ENCODE measurements at regions not wholly inside any gene's neighbourhood (a gene's known extent, or its start where the extent isn't known, plus 50 kb on each side); places are given as distances from the start of the nearest gene placed in this dataset.
A peak's percentile ranks its signal among the peaks of the same experiment; 100 is the strongest.

DNA sequence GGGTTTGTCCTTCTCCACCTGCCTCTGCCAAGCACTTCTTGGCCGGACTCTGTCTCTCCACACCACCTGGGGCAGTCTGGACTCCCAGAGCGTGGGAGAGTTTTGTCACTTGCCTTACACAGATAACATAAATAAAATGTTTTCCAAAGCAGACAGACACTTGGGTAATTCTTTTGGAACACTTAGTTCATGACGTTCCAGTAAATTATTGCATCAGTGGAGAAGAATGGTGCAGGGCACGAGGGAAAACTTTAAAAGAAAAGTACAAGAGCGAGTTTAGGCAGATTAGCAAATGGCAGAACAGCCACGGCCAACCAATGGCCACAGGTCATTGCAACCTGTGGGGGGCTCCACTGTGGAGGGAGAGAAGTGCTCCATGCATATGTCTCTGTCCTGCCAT lies 170.6 kb upstream of the GRB10 start:
- Histone ChIP-seq H3K9ac (ENCODE audit: low read length) (no peak overlapping the region), H3K4me3 (ENCODE audit: low read length) (peak overlapping the region; percentile 2), H3K27me3 (replicated peaks; ENCODE audit: control insufficient read depth, insufficient read depth, low read length) (no peaks in the 10 kb centered on the region), H3K9me3 (ENCODE audit: control insufficient read depth, low read length) (peaks cover 11% of the 10 kb centered on the region), H3K36me3 (ENCODE audit: control insufficient read depth, insufficient read depth, low read length, severe bottlenecking) (no peaks in the 10 kb centered on the region), H3K4me1 (ENCODE audit: control insufficient read depth, insufficient read depth, low read length) (peaks cover 31% of the 10 kb centered on the region)
- DNase-seq (ENCODE audit: low read depth) = peak; percentile 25

DNA sequence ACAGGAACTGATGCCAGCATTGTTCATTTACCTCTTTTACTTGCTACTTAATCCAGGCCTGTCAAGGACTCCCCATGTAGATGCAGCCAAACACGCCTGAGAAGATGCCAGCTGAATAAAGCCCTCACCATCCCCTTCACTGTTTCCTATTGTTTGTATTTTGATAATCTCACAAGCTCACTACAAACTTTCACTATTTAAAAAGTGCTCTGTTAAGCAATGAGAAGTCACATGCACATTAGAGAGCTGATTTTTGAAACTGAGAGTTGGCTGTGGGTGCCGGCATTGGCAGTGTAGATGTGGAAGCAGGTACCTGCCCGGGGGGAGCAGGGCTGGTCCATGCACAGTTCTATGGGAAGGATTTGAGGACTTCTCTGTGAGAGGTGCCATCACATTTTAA lies 169.8 kb upstream of the GRB10 start:
- Histone ChIP-seq H3K4me1 (ENCODE audit: control insufficient read depth, insufficient read depth, low read length) (peaks cover 31% of the 10 kb centered on the region), H3K36me3 (ENCODE audit: control insufficient read depth, insufficient read depth, low read length, severe bottlenecking) (no peaks in the 10 kb centered on the region), H3K9me3 (ENCODE audit: control insufficient read depth, low read length) (peaks cover 11% of the 10 kb centered on the region), H3K9ac (ENCODE audit: low read length) (no peak overlapping the region), H3K4me3 (ENCODE audit: low read length) (no peak overlapping the region), H3K27me3 (replicated peaks; ENCODE audit: control insufficient read depth, insufficient read depth, low read length) (no peaks in the 10 kb centered on the region)
- DNase-seq (ENCODE audit: low read depth) = no peak

DNA sequence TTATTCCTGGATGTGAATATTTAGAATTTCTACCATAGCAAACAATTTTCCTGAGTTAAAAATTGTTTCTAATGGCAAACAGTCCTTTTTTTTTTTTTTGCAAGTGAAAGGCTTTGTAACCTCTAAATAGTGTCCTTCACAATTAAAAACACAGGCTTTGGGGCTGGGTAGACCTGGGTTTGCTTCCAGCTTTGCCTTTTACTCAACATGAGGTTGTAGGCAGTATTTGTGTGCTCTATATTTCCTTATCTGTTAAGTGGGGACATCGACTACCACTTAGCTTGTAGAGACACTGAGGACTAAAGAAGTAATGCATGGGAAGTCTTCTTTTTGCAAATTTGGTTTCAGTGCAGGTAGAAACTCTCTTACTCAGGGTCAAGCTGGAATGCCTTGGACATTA lies 169.4 kb upstream of the GRB10 start:
- DNase-seq (ENCODE audit: low read depth) = no peak
- H3K9me3 ChIP-seq (ENCODE audit: control insufficient read depth, low read length) = peaks cover 11% of the 10 kb centered on the region
- H3K4me3 ChIP-seq (ENCODE audit: low read length) = no peak overlapping the region
- no peak overlapping the region for H3K9ac ChIP-seq (ENCODE audit: low read length)
- H3K4me1 ChIP-seq (ENCODE audit: control insufficient read depth, insufficient read depth, low read length) = peaks cover 31% of the 10 kb centered on the region
- no peaks in the 10 kb centered on the region for H3K36me3 ChIP-seq (ENCODE audit: control insufficient read depth, insufficient read depth, low read length, severe bottlenecking)
- no peaks in the 10 kb centered on the region for H3K27me3 ChIP-seq (replicated peaks; ENCODE audit: control insufficient read depth, insufficient read depth, low read length)

DNA sequence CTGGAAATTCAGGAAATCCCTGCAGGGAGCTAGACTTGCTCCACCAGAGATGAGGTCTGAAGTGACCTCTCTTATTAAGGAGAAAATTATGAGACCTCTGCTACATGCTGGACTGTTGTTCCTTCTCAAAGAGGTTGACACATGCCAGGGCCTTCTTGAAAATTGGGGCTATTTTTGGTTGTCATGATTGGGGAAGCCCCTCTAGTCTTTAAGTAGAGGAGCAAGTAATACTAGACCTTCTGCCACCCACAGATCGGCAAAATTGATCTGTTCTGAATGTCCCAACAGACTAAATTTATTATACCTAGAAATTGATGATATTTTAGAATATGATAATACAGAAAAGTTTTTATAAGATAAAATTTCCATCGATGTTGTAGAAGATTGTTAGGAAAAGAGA lies 160.8 kb upstream of the GRB10 start:
- no peaks in the 10 kb centered on the region for H3K36me3 ChIP-seq (ENCODE audit: control insufficient read depth, insufficient read depth, low read length, severe bottlenecking)
- H3K4me3 ChIP-seq (ENCODE audit: low read length) = no peak overlapping the region
- no peak overlapping the region for H3K9ac ChIP-seq (ENCODE audit: low read length)

DNA sequence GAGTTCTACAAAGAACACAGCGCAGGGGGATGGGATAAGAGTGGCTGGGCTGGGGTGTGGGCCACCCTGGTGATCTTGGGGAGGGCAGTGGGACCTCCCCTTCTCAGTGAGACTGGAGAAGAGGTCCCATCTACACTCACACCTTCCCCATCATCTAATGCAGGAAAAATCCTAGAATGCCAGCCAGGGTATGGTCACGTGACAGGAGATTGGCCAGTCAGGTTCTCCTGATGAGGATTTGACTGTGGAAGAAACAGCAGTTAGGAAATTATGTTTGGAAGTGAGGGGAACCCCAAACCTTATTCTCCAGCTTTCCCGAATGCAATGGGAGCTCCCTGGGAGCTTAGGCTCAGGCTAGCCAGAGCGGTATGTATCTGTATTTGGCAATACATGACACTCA lies 158.8 kb upstream of the GRB10 start:
- Histone ChIP-seq H3K36me3 (ENCODE audit: control insufficient read depth, insufficient read depth, low read length, severe bottlenecking) (no peaks in the 10 kb centered on the region), H3K9ac (ENCODE audit: low read length) (no peak overlapping the region), H3K27me3 (replicated peaks; ENCODE audit: control insufficient read depth, insufficient read depth, low read length) (peaks cover 6% of the 10 kb centered on the region), H3K4me1 (ENCODE audit: control insufficient read depth, insufficient read depth, low read length) (no peaks in the 10 kb centered on the region), H3K4me3 (ENCODE audit: low read length) (no peak overlapping the region), H3K9me3 (ENCODE audit: control insufficient read depth, low read length) (peaks cover 4% of the 10 kb centered on the region)
- DNase-seq (ENCODE audit: low read depth) = no peak

More for the DNA sequence above, 160.8 kb upstream of the GRB10 start:
- no peak for DNase-seq (ENCODE audit: low read depth)
- Histone ChIP-seq H3K4me1 (ENCODE audit: control insufficient read depth, insufficient read depth, low read length) (no peaks in the 10 kb centered on the region), H3K9me3 (ENCODE audit: control insufficient read depth, low read length) (peaks cover 4% of the 10 kb centered on the region), H3K27me3 (replicated peaks; ENCODE audit: control insufficient read depth, insufficient read depth, low read length) (no peaks in the 10 kb centered on the region)

DNA sequence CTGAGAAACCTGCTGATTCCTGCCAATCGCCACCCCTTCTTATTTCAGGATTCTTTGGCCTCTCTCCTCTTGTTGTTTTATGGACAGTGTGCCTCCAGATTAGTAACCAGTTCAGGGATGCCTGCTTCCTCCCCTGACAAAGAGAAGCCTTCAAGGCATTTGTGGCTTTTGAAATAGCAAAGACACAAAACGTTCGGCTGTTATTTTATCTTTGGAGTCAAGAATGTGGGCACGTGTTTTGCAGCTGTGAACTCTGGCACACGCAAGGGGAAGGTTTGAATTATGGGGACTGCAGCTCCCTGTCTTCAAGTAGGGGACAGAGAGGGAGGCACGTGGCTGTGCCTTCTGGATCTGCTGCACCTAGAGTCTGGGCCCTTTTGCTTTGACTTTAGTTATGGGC lies 157.9 kb upstream of the GRB10 start:
- Histone ChIP-seq H3K27me3 (replicated peaks; ENCODE audit: control insufficient read depth, insufficient read depth, low read length) (peaks cover 6% of the 10 kb centered on the region), H3K36me3 (ENCODE audit: control insufficient read depth, insufficient read depth, low read length, severe bottlenecking) (no peaks in the 10 kb centered on the region), H3K4me3 (ENCODE audit: low read length) (no peak overlapping the region), H3K4me1 (ENCODE audit: control insufficient read depth, insufficient read depth, low read length) (no peaks in the 10 kb centered on the region), H3K9me3 (ENCODE audit: control insufficient read depth, low read length) (no peaks in the 10 kb centered on the region), H3K9ac (ENCODE audit: low read length) (no peak overlapping the region)
- peak; percentile 56 for DNase-seq (ENCODE audit: low read depth)

DNA sequence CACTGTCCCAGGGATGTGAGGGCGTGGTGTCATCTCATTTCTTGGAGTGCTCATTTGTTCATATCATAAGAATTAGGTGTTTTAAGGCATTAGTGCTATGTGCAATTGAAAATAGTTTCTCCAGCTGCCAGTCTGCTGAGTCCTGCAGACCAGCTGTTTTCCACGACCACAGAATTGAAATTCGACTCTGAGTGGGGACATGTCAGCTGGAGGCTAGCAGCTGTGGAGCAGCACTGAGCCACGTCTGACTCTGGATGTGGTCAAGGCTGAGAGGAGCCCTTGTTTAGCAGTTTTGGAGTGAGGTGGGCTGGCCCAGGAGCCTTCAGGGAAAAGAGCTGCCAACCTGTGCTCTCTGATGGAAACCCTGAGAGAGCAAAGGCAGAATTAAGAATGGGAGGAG lies 156.3 kb upstream of the GRB10 start:
- peak; percentile 70 for DNase-seq (ENCODE audit: low read depth)
- Histone ChIP-seq H3K9me3 (ENCODE audit: control insufficient read depth, low read length) (no peaks in the 10 kb centered on the region), H3K27me3 (replicated peaks; ENCODE audit: control insufficient read depth, insufficient read depth, low read length) (peaks cover 6% of the 10 kb centered on the region), H3K9ac (ENCODE audit: low read length) (no peak overlapping the region), H3K36me3 (ENCODE audit: control insufficient read depth, insufficient read depth, low read length, severe bottlenecking) (no peaks in the 10 kb centered on the region), H3K4me3 (ENCODE audit: low read length) (no peak overlapping the region), H3K4me1 (ENCODE audit: control insufficient read depth, insufficient read depth, low read length) (no peaks in the 10 kb centered on the region)

DNA sequence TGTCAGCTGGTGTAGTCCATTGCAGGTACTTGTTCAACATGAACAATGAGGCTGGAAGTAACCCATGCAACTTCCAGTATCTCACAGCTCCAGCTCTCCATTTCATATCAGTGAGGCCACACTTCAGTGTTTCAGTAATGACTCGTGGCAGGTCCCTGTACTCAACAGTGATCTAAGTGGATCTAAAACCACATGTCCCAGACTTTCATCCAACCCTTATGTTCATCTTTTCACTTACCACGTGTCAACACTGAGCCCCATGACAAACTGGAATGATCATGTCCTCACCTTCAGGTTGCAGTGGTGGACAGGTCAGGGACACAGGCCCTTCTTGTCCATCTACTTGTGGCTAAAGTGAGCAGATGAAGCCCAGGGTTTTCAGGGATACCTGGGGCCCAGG lies 155.0 kb upstream of the GRB10 start:
- Histone ChIP-seq H3K4me3 (ENCODE audit: low read length) (no peak overlapping the region), H3K4me1 (ENCODE audit: control insufficient read depth, insufficient read depth, low read length) (no peaks in the 10 kb centered on the region), H3K27me3 (replicated peaks; ENCODE audit: control insufficient read depth, insufficient read depth, low read length) (peaks cover 6% of the 10 kb centered on the region), H3K9ac (ENCODE audit: low read length) (no peak overlapping the region), H3K9me3 (ENCODE audit: control insufficient read depth, low read length) (peaks cover 8% of the 10 kb centered on the region), H3K36me3 (ENCODE audit: control insufficient read depth, insufficient read depth, low read length, severe bottlenecking) (no peaks in the 10 kb centered on the region)
- no peak for DNase-seq (ENCODE audit: low read depth)

DNA sequence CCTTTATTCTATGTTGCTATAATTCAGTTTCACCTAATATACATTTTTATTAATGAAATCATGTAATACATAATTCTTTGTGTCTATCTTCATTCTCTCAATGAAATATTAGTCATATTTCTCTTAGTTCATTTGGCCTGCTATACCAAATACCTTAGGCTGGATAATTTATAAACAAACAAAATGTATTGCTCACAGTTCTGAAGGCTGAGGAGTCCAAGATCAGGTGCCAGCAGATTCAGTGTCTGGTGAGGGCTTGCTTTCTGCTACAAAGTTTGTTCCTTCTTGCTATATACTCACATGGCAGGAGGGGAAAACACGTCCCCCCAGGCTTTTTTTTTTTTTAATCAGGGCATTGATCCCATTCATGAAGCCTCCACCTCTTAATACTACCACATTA lies 143.4 kb upstream of the GRB10 start:
- peaks cover 11% of the 10 kb centered on the region for H3K9me3 ChIP-seq (ENCODE audit: control insufficient read depth, low read length)
- H3K36me3 ChIP-seq (ENCODE audit: control insufficient read depth, insufficient read depth, low read length, severe bottlenecking) = no peaks in the 10 kb centered on the region
- H3K9ac ChIP-seq (ENCODE audit: low read length) = no peak overlapping the region
- no peaks in the 10 kb centered on the region for H3K4me1 ChIP-seq (ENCODE audit: control insufficient read depth, insufficient read depth, low read length)
- H3K4me3 ChIP-seq (ENCODE audit: low read length) = no peak overlapping the region
- no peak for DNase-seq (ENCODE audit: low read depth)
- H3K27me3 ChIP-seq (replicated peaks; ENCODE audit: control insufficient read depth, insufficient read depth, low read length) = peaks cover 11% of the 10 kb centered on the region

DNA sequence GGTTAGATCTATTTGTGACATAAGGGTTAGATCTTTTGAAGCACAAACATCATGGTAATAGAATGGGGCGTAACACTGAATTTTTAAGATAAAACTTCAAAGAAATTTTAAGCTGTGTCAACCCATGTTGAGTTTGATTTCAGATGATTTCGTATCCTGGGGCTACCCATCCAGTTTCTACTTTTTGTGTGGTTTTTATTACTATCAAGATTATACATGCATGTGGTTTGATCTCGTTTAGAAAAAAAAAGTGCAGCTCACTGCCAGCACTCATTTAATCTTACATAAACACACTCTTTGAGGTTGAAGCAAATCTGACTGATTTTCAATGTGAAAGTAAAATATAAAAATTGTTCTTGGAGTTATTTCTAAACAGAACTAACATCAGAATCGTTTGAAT lies 140.8 kb upstream of the GRB10 start:
- peaks cover 31% of the 10 kb centered on the region for H3K27me3 ChIP-seq (replicated peaks; ENCODE audit: control insufficient read depth, insufficient read depth, low read length)
- peaks cover 9% of the 10 kb centered on the region for H3K9me3 ChIP-seq (ENCODE audit: control insufficient read depth, low read length)
- H3K4me1 ChIP-seq (ENCODE audit: control insufficient read depth, insufficient read depth, low read length) = no peaks in the 10 kb centered on the region
- DNase-seq (ENCODE audit: low read depth) = no peak
- H3K4me3 ChIP-seq (ENCODE audit: low read length) = no peak overlapping the region
- no peaks in the 10 kb centered on the region for H3K36me3 ChIP-seq (ENCODE audit: control insufficient read depth, insufficient read depth, low read length, severe bottlenecking)
- no peak overlapping the region for H3K9ac ChIP-seq (ENCODE audit: low read length)

DNA sequence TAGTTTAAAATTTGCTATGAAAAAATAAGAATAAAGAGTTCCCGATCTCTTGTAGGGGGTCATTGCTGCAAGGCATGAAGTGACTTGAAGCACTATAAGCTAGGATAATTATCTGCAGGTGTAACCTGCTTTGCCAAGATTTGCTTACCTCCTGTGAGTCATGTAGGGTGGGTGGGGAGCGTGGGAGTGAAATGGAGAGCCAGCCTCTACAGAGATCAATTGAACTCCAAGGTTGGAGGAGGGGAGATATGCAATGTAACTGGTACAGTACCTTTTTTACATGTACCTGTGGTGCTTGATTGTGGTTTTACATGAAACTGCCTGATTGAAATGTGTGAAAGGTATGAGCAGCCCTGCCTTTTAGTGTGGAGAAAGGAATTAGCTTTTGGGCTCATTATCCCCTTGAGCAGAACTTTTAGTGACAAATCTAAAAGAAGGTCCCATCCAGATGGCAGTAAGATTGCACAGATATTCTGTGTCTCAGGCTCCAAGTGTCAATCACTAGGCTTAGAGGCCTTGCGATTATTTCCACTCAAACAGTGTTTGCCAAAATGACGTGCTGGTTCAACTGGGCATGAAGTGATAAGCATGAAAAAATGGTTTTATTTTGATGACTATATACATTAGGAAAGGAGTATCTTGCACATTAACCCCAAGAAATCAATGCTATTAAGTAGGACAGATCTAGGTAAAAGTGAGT lies 138.6 kb upstream of the GRB10 start:
- H3K36me3 ChIP-seq (ENCODE audit: control insufficient read depth, insufficient read depth, low read length, severe bottlenecking) = no peaks in the 10 kb centered on the region
- H3K4me3 ChIP-seq (ENCODE audit: low read length) = no peak overlapping the region
- peaks cover 39% of the 10 kb centered on the region for H3K27me3 ChIP-seq (replicated peaks; ENCODE audit: control insufficient read depth, insufficient read depth, low read length)
- H3K9me3 ChIP-seq (ENCODE audit: control insufficient read depth, low read length) = no peaks in the 10 kb centered on the region
- H3K4me1 ChIP-seq (ENCODE audit: control insufficient read depth, insufficient read depth, low read length) = no peaks in the 10 kb centered on the region
- no peak overlapping the region for H3K9ac ChIP-seq (ENCODE audit: low read length)
- no peak for DNase-seq (ENCODE audit: low read depth)

DNA sequence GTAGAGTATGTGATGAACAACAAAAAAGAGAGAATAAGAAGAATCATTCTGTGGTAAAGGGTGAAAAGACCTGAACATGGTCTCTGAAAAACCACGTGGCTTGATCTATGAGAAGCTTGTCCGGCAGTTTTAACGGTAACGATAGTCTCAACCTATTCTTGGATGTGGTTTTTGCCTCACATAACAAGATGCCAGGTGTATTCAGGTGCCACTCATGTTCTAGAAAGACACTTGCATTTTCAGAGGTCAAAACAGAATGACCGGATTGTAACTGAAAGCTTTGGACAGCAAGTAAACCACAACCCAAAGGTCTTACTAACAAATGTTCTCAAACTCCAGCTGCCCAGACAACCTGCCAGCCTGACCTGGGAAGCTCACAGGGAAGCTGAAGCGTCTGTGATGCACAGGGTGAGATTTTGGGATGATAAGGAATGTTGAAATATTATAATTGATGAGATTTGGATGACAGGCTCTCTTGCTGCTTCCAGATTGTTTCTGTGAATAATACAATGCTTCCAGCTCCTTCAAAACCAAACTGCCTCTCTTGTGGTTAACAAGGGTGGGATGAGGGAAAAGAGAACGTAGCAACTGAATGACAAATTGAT lies 137.4 kb upstream of the GRB10 start:
- Histone ChIP-seq H3K36me3 (ENCODE audit: control insufficient read depth, insufficient read depth, low read length, severe bottlenecking) (no peaks in the 10 kb centered on the region), H3K27me3 (replicated peaks; ENCODE audit: control insufficient read depth, insufficient read depth, low read length) (peaks cover 39% of the 10 kb centered on the region), H3K9me3 (ENCODE audit: control insufficient read depth, low read length) (no peaks in the 10 kb centered on the region), H3K4me1 (ENCODE audit: control insufficient read depth, insufficient read depth, low read length) (no peaks in the 10 kb centered on the region), H3K9ac (ENCODE audit: low read length) (no peak overlapping the region), H3K4me3 (ENCODE audit: low read length) (no peak overlapping the region)
- DNase-seq (ENCODE audit: low read depth) = no peak

All from adipocyte (in vitro differentiated cells).